NT2/D1 (cell line): ENCODE measurements at regions not wholly inside any gene's neighbourhood (a gene's known extent, or its start where the extent isn't known, plus 50 kb on each side); places are given as distances from the start of the nearest gene placed in this dataset.

Experiments
- DNase-seq: peaks from one replicate; pipeline ENCODE4 v3.0.0-alpha.2; 2011; ENCODE audit warnings: low read depth, low spot score
- H3K27me3 ChIP-seq: 2 replicates; pipeline ENCODE4 v1.6.0; 2011; ENCODE audit warnings: mild to moderate bottlenecking; ENCODE audit not compliant: insufficient read length, insufficient read depth
- H3K36me3 ChIP-seq: 2 replicates; pipeline ENCODE4 v1.6.1; 2011; ENCODE audit warnings: mild to moderate bottlenecking, low read length, mixed read lengths; ENCODE audit not compliant: insufficient read depth, insufficient read length
- H3K4me1 ChIP-seq: 2 replicates; pipeline ENCODE4 v1.5.1; 2011; ENCODE audit not compliant: insufficient read depth, insufficient read length
- H3K4me3 ChIP-seq: 2 replicates; pipeline ENCODE4 v1.5.1; 2011; ENCODE audit warnings: low read depth; ENCODE audit not compliant: insufficient read length
- H3K9ac ChIP-seq: 2 replicates; pipeline ENCODE4 v1.6.0; 2011; ENCODE audit warnings: low read depth; ENCODE audit not compliant: insufficient read length
- H3K9me3 ChIP-seq: 2 replicates; pipeline ENCODE4 v1.5.1; 2011; ENCODE audit warnings: mild to moderate bottlenecking, low read length; ENCODE audit not compliant: insufficient read depth
- SUZ12 ChIP-seq: IDR thresholded peaks from 2 replicates; pipeline ENCODE4 v1.6.1; 2011; ENCODE audit not compliant: insufficient read length, insufficient read depth; ENCODE audit errors: extremely low read depth
- YY1 ChIP-seq: IDR thresholded peaks from 2 replicates; pipeline ENCODE4 v1.6.1; 2011; ENCODE audit not compliant: insufficient read length, insufficient read depth
- ZNF274 ChIP-seq: IDR thresholded peaks from 2 replicates; pipeline ENCODE4 v1.6.1; 2011; ENCODE audit warnings: mild to moderate bottlenecking, low read depth, low read length

DNA sequence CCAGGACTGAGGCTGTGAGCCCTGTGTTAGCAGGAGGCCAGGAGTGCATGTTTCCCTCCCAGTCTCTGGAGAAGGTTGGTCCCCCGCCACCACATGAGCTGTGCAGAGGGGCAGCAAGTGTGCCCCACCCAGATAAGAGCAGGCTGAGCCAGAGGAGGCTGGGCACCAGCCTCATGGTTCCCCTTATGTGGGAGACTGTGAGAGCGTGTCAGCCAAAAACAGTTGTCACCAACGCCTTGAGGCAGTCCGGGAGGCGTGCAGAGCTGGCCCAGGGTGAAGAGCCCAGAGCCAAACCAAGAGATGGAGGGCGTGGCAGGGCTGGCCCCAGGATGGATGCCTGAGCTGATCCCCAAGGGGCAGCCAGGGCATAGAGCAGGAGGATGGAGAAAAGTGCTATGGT is 128.7 kb upstream of the GLI2 start:
- no peaks in the 10 kb centered on the region for H3K9me3 ChIP-seq
- peaks cover 20% of the 10 kb centered on the region for H3K27me3 ChIP-seq
- no peak overlapping the region for H3K4me3 ChIP-seq
- H3K4me1 ChIP-seq: peaks cover 16% of the 10 kb centered on the region
- no peak overlapping the region for H3K9ac ChIP-seq
- no peak for TF ChIP-seq SUZ12
- no peak for TF ChIP-seq ZNF274
- TF ChIP-seq YY1: no peak
- no peak for DNase-seq
- H3K36me3 ChIP-seq: no peaks in the 10 kb centered on the region

GRCh38 chr2:120607506-120607905 is 128.2 kb upstream of the GLI2 start:
- H3K27me3 ChIP-seq: peaks cover 26% of the 10 kb centered on the region
- no peak for TF ChIP-seq ZNF274
- TF ChIP-seq SUZ12: no peak
- TF ChIP-seq YY1: no peak

DNA sequence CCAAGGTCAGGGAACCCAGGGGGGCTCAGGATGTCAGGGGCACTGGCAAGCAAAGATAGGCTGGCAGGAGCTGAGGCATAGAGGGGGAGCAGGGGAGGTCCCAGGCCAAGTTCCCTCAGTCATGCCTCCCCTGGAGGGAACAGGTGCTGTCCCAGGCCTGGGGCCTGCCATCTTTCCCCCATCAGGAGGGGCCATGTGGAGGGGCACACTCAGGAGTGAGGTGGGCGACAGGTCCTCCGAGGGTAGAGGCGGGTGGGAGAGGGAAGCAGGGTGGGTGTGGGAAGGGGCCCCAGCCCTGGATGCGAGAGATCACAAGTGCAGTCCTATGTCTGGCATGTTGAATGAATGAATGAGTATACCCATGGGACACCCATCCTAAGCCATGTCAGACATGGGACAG is 127.7 kb upstream of the GLI2 start:
- Histone ChIP-seq H3K9ac (no peak overlapping the region), H3K27me3 (peaks cover 30% of the 10 kb centered on the region), H3K9me3 (no peaks in the 10 kb centered on the region), H3K36me3 (no peaks in the 10 kb centered on the region), H3K4me1 (peaks cover 16% of the 10 kb centered on the region), H3K4me3 (no peak overlapping the region)
- DNase-seq: no peak
- TF ChIP-seq ZNF274: no peak
- no peak for TF ChIP-seq YY1
- TF ChIP-seq SUZ12: no peak

More at GRCh38 chr2:120607506-120607905, 128.2 kb upstream of the GLI2 start:
- H3K9me3 ChIP-seq: no peaks in the 10 kb centered on the region
- no peak overlapping the region for H3K9ac ChIP-seq
- H3K4me3 ChIP-seq: no peak overlapping the region
- peaks cover 16% of the 10 kb centered on the region for H3K4me1 ChIP-seq
- no peak for DNase-seq
- no peaks in the 10 kb centered on the region for H3K36me3 ChIP-seq

- peaks cover 30% of the 10 kb centered on the region for H3K27me3 ChIP-seq
- H3K4me1 ChIP-seq: peaks cover 17% of the 10 kb centered on the region
- no peaks in the 10 kb centered on the region for H3K36me3 ChIP-seq
- H3K9me3 ChIP-seq: no peaks in the 10 kb centered on the region
- DNase-seq: no peak
- no peak for TF ChIP-seq ZNF274
- TF ChIP-seq SUZ12: no peak
- no peak for TF ChIP-seq YY1
- no peak overlapping the region for H3K4me3 ChIP-seq
- no peak overlapping the region for H3K9ac ChIP-seq
Observed at GRCh38 chr2:120609826-120610395, 125.8 kb upstream of the GLI2 start.

- H3K36me3 ChIP-seq: no peaks in the 10 kb centered on the region
- peaks cover 12% of the 10 kb centered on the region for H3K4me1 ChIP-seq
- H3K4me3 ChIP-seq: no peak overlapping the region
- no peak for DNase-seq
- TF ChIP-seq ZNF274: no peak
- no peak overlapping the region for H3K9ac ChIP-seq
- no peaks in the 10 kb centered on the region for H3K9me3 ChIP-seq
- peaks cover 31% of the 10 kb centered on the region for H3K27me3 ChIP-seq
Observed at GRCh38 chr2:120611016-120611415, 124.7 kb upstream of the GLI2 start.

GRCh38 chr2:120611961-120612360 is 123.7 kb upstream of the GLI2 start:
- Histone ChIP-seq H3K36me3 (no peaks in the 10 kb centered on the region), H3K9me3 (no peaks in the 10 kb centered on the region), H3K4me3 (no peak overlapping the region), H3K4me1 (peaks cover 6% of the 10 kb centered on the region), H3K27me3 (peaks cover 28% of the 10 kb centered on the region), H3K9ac (no peak overlapping the region)
- DNase-seq: no peak
- TF ChIP-seq ZNF274 (no peak), SUZ12 (no peak), YY1 (no peak)

DNA sequence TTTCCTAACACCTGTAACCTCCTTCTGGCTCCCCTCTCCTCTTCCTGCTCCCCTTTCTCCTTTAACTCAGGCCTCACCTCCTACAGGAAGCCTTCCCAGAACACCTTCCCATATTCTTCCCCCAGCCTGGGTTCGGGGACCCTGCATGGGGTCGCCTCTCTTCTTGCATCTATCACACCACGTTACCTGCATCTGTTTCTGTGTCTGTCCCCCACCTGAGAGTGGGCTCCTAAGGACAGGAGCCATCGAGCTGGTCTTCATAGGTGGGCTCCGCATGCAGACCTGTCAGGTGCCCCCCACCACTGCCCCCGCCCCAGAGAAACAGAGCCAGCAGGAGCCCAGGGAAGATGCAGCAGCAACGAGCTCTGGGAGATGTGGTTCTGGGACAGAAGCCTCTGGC is 123.2 kb upstream of the GLI2 start:
- Histone ChIP-seq H3K9ac (no peak overlapping the region), H3K9me3 (no peaks in the 10 kb centered on the region), H3K4me1 (peaks cover 6% of the 10 kb centered on the region), H3K4me3 (no peak overlapping the region), H3K36me3 (no peaks in the 10 kb centered on the region), H3K27me3 (peaks cover 25% of the 10 kb centered on the region)
- TF ChIP-seq ZNF274 (no peak), YY1 (no peak), SUZ12 (no peak)
- no peak for DNase-seq

DNA sequence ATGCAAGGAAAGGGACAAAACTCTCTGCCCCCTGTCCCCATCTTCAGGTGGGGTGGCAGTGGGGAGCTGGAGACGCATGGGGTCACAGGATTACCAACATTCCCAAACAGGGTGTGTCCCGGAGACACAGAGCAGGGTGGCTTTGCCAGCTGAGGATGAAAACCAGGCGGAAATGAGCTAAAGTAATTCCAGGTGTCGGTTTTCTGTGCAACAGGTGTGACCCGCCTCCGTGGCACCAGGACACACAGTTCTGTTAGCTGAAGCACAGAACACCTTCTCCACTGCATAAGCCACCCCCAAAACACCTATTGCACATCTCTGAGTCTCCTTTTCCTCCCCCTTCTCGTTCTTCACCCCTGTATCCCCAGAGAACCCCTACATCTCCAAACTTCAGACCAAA is 122.7 kb upstream of the GLI2 start:
- Histone ChIP-seq H3K36me3 (no peaks in the 10 kb centered on the region), H3K4me1 (peaks cover 6% of the 10 kb centered on the region), H3K9ac (no peak overlapping the region), H3K4me3 (no peak overlapping the region), H3K9me3 (no peaks in the 10 kb centered on the region), H3K27me3 (peaks cover 24% of the 10 kb centered on the region)
- no peak for TF ChIP-seq YY1
- no peak for TF ChIP-seq SUZ12
- TF ChIP-seq ZNF274: no peak
- no peak for DNase-seq
